Sciatic nerve (tissue), 2 donors: ENCODE measurements at regions not wholly inside any gene's neighbourhood (a gene's known extent, or its start where the extent isn't known, plus 50 kb on each side); places are given as distances from the start of the nearest gene placed in this dataset.
A peak's percentile ranks its signal among the peaks of the same experiment; 100 is the strongest.

Experiments
- ATAC-seq: fragments of 200-7000 bp; cut with Tn5 transposase; one replicate; pipeline ENCODE4 v1.9.1; 2020; ENCODE audit warnings: mild to moderate bottlenecking, moderate library complexity
- DNase-seq: peaks from one replicate; pipeline ENCODE4 v3.0.0-alpha.2; 2020; ENCODE audit warnings: low spot score
- intact Hi-C: fragments of 100-400 bp; cut with DNase I; formaldehyde crosslinking; loops from one replicate; pipeline ENCODE4 v1.14.2; 2022
- donor health status: DM: no; HTN: no; CAD: no.
- donor health status: DM: no; HTN: no; CAD: no.

GRCh38 chr15:29922191-29922590, 99.9 kb upstream of the TJP1 start:
- ATAC-seq (no peak), DNase-seq (no peak)
- intact Hi-C loops = no loop called here

GRCh38 chr15:29921130-29921601, 98.9 kb upstream of the TJP1 start:
- intact Hi-C loops = no loop called here

DNA sequence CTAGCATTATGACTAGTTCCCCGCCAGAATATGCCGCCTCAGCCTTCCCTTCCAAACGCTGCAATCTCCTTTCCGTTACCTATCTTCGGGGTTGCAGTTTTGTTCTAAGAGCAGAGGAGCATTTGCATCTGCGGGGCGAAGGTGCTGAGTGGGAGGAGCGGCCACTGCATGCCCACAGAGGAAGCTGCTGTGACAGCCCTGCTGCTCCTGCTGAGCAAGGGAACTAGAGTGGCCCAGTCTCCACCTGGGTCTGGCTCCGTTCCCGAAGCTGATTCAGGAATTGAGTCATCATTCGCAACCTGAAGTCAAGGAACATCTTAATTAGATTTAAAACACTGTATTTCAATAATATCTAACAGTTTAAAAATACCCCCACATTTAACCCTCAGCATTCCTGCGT, 98.2 kb upstream of the TJP1 start:
- ATAC-seq = no peak
- no peak for DNase-seq
- intact Hi-C loops = no loop called here

More at GRCh38 chr15:29921130-29921601, 98.9 kb upstream of the TJP1 start:
- no peak for DNase-seq
- ATAC-seq = no peak

- intact Hi-C loops = no loop called here
- DNase-seq (no peak), ATAC-seq (no peak)
Measured at GRCh38 chr15:29919380-29919881, 97.2 kb upstream of the TJP1 start.

GRCh38 chr15:29917600-29918597, 95.6 kb upstream of the TJP1 start:
- intact Hi-C loops = no loop called here
- DNase-seq (no peak), ATAC-seq (no peak)

GRCh38 chr15:29914511-29914926, 92.3 kb upstream of the TJP1 start:
- DNase-seq (no peak), ATAC-seq (peak; percentile 11)
- intact Hi-C loops = no loop called here

DNA sequence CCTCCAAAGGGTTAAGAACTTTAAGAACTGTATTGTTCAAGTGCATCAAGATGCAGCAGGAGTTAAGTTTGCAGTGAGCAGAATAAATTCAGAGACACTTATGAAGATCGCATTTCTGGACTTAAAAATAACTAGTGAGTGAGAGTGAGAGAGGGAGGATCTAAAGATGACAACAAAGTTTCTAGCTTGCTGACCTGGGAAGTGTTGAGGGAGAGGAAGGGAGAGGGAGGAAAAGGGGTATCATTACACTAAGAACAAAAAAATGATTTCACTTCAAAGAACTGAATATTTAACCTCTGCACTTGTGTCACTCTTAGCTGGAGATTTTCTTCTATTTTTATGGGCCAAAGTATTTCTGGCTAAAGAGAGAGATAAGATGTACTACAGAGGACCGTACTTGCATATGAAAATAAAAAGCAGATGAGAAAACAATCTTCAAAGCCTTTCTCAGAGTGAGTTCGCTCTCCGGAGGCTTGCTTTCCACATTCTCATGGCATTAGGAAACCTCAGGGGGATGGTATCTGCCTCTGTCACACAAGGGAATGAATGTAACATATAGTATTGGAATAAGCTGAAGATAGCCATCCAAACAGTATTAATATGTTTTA, 91.4 kb upstream of the TJP1 start:
- ATAC-seq (peak; percentile 59), DNase-seq (no peak)
- intact Hi-C loops = no loop called here

- no peak for DNase-seq
- intact Hi-C loops = no loop called here
- ATAC-seq = no peak
Measured at GRCh38 chr15:29911705-29912104, 89.4 kb upstream of the TJP1 start.

GRCh38 chr15:29910068-29910467, 87.8 kb upstream of the TJP1 start:
- peak; percentile 45 for ATAC-seq
- intact Hi-C loops = no loop called here

DNA sequence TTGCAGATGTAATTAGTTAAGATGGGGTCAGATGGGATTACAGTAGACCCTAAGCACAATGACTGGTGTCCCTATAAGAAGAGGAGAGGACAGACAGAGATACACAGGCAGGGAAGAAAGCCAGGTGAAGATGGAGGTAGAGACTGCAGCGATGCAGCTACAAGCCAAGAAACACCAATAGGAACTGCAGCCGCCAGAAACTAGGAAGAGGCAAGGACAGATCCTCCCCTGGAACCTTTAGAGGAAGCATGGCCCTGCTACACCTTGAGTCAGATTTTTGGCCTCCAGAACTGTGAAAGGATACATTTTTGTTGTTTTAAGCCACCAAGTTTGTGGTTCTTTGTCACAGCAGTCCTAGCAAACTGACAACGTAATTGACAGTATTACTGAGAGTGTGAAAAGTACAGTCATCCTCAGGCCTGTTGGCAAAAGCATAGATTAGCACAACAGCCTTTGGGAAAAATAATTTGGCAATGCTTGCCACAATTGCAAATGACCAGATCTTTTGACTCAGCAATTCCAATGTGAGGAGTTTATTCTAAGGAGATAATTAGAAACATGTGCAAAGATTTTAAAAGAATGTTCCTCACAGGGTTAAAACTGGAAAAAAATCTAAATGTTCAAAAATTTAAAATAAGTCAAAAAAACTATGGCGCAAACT, 82.6 kb upstream of the TJP1 start:
- ATAC-seq = no peak
- no peak for DNase-seq
- intact Hi-C loops = no loop called here

More at GRCh38 chr15:29910068-29910467, 87.8 kb upstream of the TJP1 start:
- DNase-seq = no peak

DNA sequence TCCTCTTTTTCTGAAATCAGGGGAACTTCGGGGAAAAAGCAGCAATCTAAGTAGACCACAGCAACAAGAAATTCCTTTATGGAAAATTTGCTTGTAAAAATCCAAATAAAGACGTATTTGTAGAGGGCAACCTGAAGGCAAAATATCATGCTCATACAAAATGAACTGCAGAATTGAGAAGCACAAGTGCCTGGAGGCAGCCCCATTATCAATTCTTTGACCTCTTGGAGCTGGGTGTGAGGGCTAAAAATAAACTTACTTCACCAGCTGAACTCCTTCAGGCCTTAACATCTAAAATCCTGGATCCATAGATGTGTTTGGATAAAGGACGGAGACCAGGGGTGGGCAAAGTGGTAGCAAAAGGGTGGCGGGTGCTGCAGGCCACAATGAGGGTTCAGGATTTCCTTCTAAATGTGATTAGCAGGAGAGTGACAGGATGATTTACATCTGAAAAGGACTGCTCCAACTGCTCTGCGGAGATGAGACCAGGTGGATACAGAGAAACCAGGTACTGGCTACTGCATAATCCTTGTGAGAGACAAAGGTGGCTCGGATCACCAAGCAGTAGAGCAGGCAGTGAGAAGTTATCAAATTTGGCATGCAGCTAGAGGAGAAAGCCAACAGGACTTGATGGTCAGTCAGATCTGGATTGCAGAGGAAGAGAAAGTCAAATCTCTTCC, 81.7 kb upstream of the TJP1 start:
- intact Hi-C loops = no loop called here
- ATAC-seq = no peak
- DNase-seq = no peak

DNA sequence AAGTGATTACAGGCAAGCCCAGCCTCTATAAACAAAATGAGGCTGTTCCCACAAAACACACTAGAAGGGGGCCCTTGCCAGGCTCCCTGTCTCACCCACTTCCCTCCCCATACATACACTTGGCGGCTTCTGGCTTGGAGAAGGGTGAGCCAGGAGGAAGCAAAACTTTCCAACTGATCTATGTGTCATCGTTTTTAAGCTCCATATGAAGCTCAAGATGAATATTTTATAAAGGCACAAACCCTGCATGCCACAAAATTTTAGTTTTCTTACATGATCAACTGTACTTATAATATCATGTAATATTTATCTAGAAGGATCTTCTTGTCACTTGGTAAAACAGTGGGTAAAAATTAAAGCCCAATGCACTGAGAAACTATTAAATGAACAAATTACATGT, 80.8 kb upstream of the TJP1 start:
- no peak for ATAC-seq
- DNase-seq = no peak
- intact Hi-C loops = no loop called here

DNA sequence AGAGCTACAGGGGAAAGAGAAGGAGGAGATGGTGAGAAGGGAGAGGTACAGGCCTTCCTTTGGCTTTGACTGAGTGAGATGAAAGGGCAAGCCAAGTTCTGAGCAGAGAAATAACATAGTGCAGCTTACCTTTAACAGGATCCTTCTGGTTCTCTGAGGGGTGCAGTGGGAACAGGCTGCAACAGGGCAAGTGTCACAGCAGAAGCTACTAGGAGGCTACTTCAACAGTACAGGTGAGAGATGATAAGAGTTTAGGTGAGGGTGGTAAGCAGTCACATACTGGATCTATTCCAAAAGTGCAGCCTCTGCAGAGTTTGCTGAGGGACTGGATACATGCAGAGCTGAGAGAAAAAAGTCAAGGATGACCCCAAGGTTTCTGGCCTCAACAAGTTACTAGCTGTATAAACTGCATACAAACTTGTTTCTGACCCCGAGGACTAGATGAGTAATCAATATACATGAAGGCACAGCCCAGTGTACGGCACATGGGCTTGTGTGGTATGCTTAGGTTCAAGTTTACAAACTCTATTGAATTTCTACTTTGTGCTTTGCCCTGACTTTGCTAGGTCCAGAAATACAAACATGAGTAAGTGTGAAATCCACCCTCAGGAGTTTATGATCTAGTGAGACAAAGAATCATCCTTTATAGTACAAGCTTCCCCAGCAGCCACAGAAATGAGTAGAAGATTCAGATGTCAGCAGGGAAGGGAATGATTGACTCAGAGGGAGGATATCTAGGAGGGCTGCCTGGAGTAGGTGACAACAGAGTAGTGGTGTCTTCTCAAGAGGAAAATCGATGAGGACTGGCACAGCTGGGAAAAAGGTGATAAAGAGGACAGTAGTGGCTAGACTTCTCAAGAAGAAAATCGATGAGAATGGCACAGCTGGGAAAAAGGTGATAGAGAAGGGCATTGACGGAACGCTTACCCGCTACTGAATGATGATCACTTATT, 78.2 kb upstream of the TJP1 start:
- no peak for DNase-seq
- intact Hi-C loops = no loop called here
- ATAC-seq = no peak

DNA sequence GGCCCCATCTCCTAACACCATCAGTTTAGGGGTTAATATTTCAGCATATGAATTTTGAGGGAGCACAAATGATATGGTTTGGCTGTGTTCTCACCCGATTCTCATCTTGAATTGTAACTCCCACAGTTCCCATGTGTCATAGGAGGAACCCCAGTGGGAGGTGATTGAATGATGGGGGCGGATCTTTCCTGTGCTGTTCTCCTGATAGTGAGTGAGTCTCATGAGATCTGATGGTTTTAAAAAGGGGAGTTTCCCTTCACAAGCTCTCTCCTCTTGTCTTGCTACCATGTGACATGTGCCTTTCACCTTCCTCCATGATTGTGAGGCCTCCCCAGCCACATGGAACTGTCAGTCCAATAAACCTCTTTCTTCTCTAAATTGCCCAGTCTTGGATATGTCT, 73.8 kb upstream of the TJP1 start:
- ATAC-seq (no peak), DNase-seq (no peak)
- intact Hi-C loops = no loop called here

DNA sequence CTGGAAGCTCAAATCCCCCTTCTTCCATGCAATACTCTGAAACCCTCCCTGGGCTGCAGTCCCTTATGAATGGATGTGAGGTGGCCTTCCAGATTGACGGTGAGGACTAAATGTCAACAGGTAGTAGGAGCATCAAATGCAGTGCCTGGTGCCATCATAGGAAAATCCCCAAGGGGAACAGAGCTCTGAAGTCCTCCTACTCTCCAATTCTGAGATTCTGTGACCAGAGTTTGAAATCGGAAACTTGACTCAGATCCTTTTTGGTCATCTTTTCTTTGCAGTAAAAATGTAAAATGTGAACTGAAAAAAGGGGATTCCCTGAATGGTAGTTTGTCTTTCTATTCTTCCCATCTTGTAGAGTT, 68.8 kb upstream of the TJP1 start:
- intact Hi-C loops = no loop called here
- no peak for DNase-seq
- ATAC-seq = no peak

- no peak for ATAC-seq
- intact Hi-C loops = no loop called here
- no peak for DNase-seq
Measured at GRCh38 chr15:29890336-29891095, 68.2 kb upstream of the TJP1 start.

DNA sequence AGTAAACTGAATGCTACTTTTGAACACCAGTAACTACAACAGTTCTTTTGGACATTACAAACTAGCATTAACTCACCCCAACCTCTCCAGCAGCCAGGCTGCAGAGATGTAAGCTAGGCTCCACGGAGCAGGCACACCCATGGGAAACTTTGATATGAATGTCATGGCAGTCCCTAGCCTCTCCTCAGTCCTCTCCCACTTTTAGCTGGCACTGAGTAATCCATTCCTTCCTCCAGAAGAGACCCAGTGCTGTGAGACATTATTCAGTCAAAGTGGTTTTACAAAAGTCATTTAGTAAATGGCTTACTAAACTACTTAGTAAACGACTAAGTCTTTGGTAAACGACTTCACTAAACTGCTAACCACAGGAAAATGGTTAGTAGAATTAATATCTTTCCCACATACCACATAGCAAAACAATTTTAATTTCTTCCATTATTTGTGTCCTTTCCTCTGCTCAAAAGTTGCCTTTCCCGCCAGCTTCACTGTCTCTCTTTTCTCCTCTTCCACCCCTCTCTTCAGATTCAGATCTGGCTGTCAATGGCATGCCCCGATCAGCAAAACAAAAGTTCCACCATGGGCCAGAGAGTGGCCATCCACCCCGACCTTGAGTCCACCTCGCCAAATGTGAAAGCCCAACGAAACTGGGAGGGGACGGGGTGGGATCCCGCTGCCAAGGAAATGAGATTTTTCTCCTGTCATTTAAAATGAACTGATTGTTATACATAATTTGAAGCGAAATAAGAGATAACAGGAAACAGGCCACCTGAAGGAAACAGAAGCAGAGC, 67.5 kb upstream of the TJP1 start:
- DNase-seq (no peak), ATAC-seq (peak; percentile 59)
- intact Hi-C loops = no loop called here
